Panc1 (cell line): ENCODE measurements at regions not wholly inside any gene's neighbourhood (a gene's known extent, or its start where the extent isn't known, plus 50 kb on each side); places are given as distances from the start of the nearest gene placed in this dataset.
"Not testable (repeated sequence)": the region's sequence is repeated elsewhere in the genome, so short reads cannot be mapped to it uniquely, and the experiment has no call there.

ENCODE experiments used
- CTCF ChIP-seq: fragments of 450-650 bp; IDR thresholded peaks from 2 replicates; pipeline ENCODE4 v1.5.1; 2017; ENCODE audit warnings: mild to moderate bottlenecking
- REST ChIP-seq, 2 experiments: IDR thresholded peaks; 2 replicates each; pipeline ENCODE4 v1.6.1; 2011 to 2012; ENCODE audit warnings: low read depth in 2 of 2, control low read depth in 1 of 2, low read length in 1 of 2, mild to moderate bottlenecking in 1 of 2, moderate library complexity in 1 of 2; ENCODE audit not compliant: insufficient read depth in 1 of 2

DNA sequence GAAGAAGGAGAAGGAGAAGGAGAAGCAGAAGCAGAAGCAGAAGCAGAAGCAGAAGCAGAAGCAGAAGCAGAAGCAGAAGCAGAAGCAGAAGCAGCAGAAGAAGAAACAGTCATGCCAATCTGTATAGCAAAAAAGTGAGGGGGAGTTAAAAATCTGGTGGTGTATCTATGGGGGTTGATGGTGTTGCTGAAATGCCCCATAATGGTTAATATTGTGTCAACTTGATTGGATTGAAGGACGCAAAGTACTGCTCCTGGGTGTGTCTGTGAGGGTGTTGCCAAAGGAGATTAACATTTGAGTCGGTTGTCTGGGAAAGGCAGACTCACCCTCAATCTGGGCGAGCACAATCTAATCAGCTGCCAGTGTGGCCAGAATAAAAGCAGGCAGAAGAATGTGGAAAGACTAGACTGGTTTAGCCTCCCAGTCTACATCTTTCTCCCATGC lies 120.3 kb downstream of the AKR1D1 start:
- not testable (repeated sequence) for TF ChIP-seq REST (IDR thresholded peaks at IDR 0.05; ENCODE audit: insufficient read depth in 1 of 2, low read depth in 2 of 2, low read length in 1 of 2); CTCF
